ENCODE measurements at regions not wholly inside any gene's neighbourhood (a gene's known extent, or its start where the extent isn't known, plus 50 kb on each side); places are given as distances from the start of the nearest gene placed in this dataset.
"Not testable (repeated sequence)": the region's sequence is repeated elsewhere in the genome, so short reads cannot be mapped to it uniquely, and the experiment has no call there.

- H3K9me3 ChIP-seq (ENCODE audit: insufficient read depth, low read length, severe bottlenecking); H3K9ac ChIP-seq (ENCODE audit: low read depth, low read length); H3K27me3 ChIP-seq (ENCODE audit: insufficient read depth, low read length, poor library complexity); H3K79me2 ChIP-seq (ENCODE audit: insufficient read depth, low read length); H2AFZ ChIP-seq (ENCODE audit: low read depth, low read length); H3K4me1 ChIP-seq (ENCODE audit: insufficient read depth, low read length); H3K27ac ChIP-seq (ENCODE audit: low read length); H4K20me1 ChIP-seq (ENCODE audit: insufficient read depth, low read length); H3K4me3 ChIP-seq (ENCODE audit: low read depth in 1 of 2, low read length in 2 of 2); H3K36me3 ChIP-seq (ENCODE audit: insufficient read depth, low read length): not testable (repeated sequence)
- peak; percentile 56 for TF ChIP-seq CTCF (IDR thresholded peaks at IDR 0.05; ENCODE audit: borderline replicate concordance, extremely low read depth, low read length, poor library complexity, severe bottlenecking)
- ATAC-seq (ENCODE audit: insufficient read depth, low read depth): peak; percentile 99
- peak overlapping the region; percentile 21; the same call in 1 of the 2 replicates for H3K4me2 ChIP-seq (ENCODE audit: insufficient read depth, low read length)
- DNase-seq: peak; percentile 76
Measured at GRCh38 chr15:20192982-20193929, 348.3 kb downstream of the GOLGA6L6 start.

- not testable (repeated sequence) for H3K27me3 ChIP-seq (ENCODE audit: insufficient read depth, low read length, poor library complexity); H3K4me2 ChIP-seq (ENCODE audit: insufficient read depth, low read length); H3K36me3 ChIP-seq (ENCODE audit: insufficient read depth, low read length); H3K9ac ChIP-seq (ENCODE audit: low read depth, low read length); H3K4me3 ChIP-seq (ENCODE audit: low read depth in 1 of 2, low read length in 2 of 2); H3K9me3 ChIP-seq (ENCODE audit: insufficient read depth, low read length, severe bottlenecking); DNase-seq; H3K79me2 ChIP-seq (ENCODE audit: insufficient read depth, low read length); H4K20me1 ChIP-seq (ENCODE audit: insufficient read depth, low read length); H2AFZ ChIP-seq (ENCODE audit: low read depth, low read length); H3K27ac ChIP-seq (ENCODE audit: low read length); ATAC-seq (ENCODE audit: insufficient read depth, low read depth); H3K4me1 ChIP-seq (ENCODE audit: insufficient read depth, low read length)
Measured at GRCh38 chr15:20191508-20192125, 350.0 kb downstream of the GOLGA6L6 start.

- not testable (repeated sequence) for DNase-seq; H3K79me2 ChIP-seq (ENCODE audit: insufficient read depth, low read length); H3K9ac ChIP-seq (ENCODE audit: low read depth, low read length); H4K20me1 ChIP-seq (ENCODE audit: insufficient read depth, low read length); ATAC-seq (ENCODE audit: insufficient read depth, low read depth); H3K9me3 ChIP-seq (ENCODE audit: insufficient read depth, low read length, severe bottlenecking); H3K36me3 ChIP-seq (ENCODE audit: insufficient read depth, low read length); H3K4me1 ChIP-seq (ENCODE audit: insufficient read depth, low read length); H3K27ac ChIP-seq (ENCODE audit: low read length); H3K27me3 ChIP-seq (ENCODE audit: insufficient read depth, low read length, poor library complexity); H2AFZ ChIP-seq (ENCODE audit: low read depth, low read length); H3K4me3 ChIP-seq (ENCODE audit: low read depth in 1 of 2, low read length in 2 of 2); H3K4me2 ChIP-seq (ENCODE audit: insufficient read depth, low read length)
Measured at GRCh38 chr15:20188611-20189010, 353.0 kb downstream of the GOLGA6L6 start.

GRCh38 chr15:20187370-20188355 is 353.9 kb downstream of the GOLGA6L6 start:
- H3K27me3 ChIP-seq (ENCODE audit: insufficient read depth, low read length, poor library complexity); H3K79me2 ChIP-seq (ENCODE audit: insufficient read depth, low read length); ATAC-seq (ENCODE audit: insufficient read depth, low read depth); H2AFZ ChIP-seq (ENCODE audit: low read depth, low read length); H3K9ac ChIP-seq (ENCODE audit: low read depth, low read length); DNase-seq; H4K20me1 ChIP-seq (ENCODE audit: insufficient read depth, low read length); H3K4me3 ChIP-seq (ENCODE audit: low read depth in 1 of 2, low read length in 2 of 2); H3K4me2 ChIP-seq (ENCODE audit: insufficient read depth, low read length); H3K4me1 ChIP-seq (ENCODE audit: insufficient read depth, low read length); H3K36me3 ChIP-seq (ENCODE audit: insufficient read depth, low read length); H3K9me3 ChIP-seq (ENCODE audit: insufficient read depth, low read length, severe bottlenecking); H3K27ac ChIP-seq (ENCODE audit: low read length): not testable (repeated sequence)

- not testable (repeated sequence) for DNase-seq; H3K27me3 ChIP-seq (ENCODE audit: insufficient read depth, low read length, poor library complexity); H4K20me1 ChIP-seq (ENCODE audit: insufficient read depth, low read length); H3K9me3 ChIP-seq (ENCODE audit: insufficient read depth, low read length, severe bottlenecking); H3K27ac ChIP-seq (ENCODE audit: low read length); H3K4me2 ChIP-seq (ENCODE audit: insufficient read depth, low read length); ATAC-seq (ENCODE audit: insufficient read depth, low read depth); H3K4me3 ChIP-seq (ENCODE audit: low read depth in 1 of 2, low read length in 2 of 2); H2AFZ ChIP-seq (ENCODE audit: low read depth, low read length); H3K36me3 ChIP-seq (ENCODE audit: insufficient read depth, low read length); H3K79me2 ChIP-seq (ENCODE audit: insufficient read depth, low read length); H3K9ac ChIP-seq (ENCODE audit: low read depth, low read length); H3K4me1 ChIP-seq (ENCODE audit: insufficient read depth, low read length)
Measured at GRCh38 chr15:20184879-20185278, 356.7 kb downstream of the GOLGA6L6 start.

- not testable (repeated sequence) for H3K79me2 ChIP-seq (ENCODE audit: insufficient read depth, low read length); ATAC-seq (ENCODE audit: insufficient read depth, low read depth); H3K9me3 ChIP-seq (ENCODE audit: insufficient read depth, low read length, severe bottlenecking); H3K9ac ChIP-seq (ENCODE audit: low read depth, low read length); H3K27me3 ChIP-seq (ENCODE audit: insufficient read depth, low read length, poor library complexity); H3K4me3 ChIP-seq (ENCODE audit: low read depth in 1 of 2, low read length in 2 of 2); H4K20me1 ChIP-seq (ENCODE audit: insufficient read depth, low read length); H3K4me1 ChIP-seq (ENCODE audit: insufficient read depth, low read length); H3K4me2 ChIP-seq (ENCODE audit: insufficient read depth, low read length); DNase-seq; H3K27ac ChIP-seq (ENCODE audit: low read length); H3K36me3 ChIP-seq (ENCODE audit: insufficient read depth, low read length); H2AFZ ChIP-seq (ENCODE audit: low read depth, low read length)
Measured at GRCh38 chr15:20168221-20168620, 373.4 kb downstream of the GOLGA6L6 start.

GRCh38 chr15:20153528-20153927 is 388.1 kb downstream of the GOLGA6L6 start:
- H3K27ac ChIP-seq (ENCODE audit: low read length); H3K4me3 ChIP-seq (ENCODE audit: low read depth in 1 of 2, low read length in 2 of 2); H4K20me1 ChIP-seq (ENCODE audit: insufficient read depth, low read length); H3K9ac ChIP-seq (ENCODE audit: low read depth, low read length); H2AFZ ChIP-seq (ENCODE audit: low read depth, low read length); H3K36me3 ChIP-seq (ENCODE audit: insufficient read depth, low read length); H3K4me1 ChIP-seq (ENCODE audit: insufficient read depth, low read length); H3K9me3 ChIP-seq (ENCODE audit: insufficient read depth, low read length, severe bottlenecking); H3K79me2 ChIP-seq (ENCODE audit: insufficient read depth, low read length); ATAC-seq (ENCODE audit: insufficient read depth, low read depth); H3K4me2 ChIP-seq (ENCODE audit: insufficient read depth, low read length); DNase-seq; H3K27me3 ChIP-seq (ENCODE audit: insufficient read depth, low read length, poor library complexity): not testable (repeated sequence)

Measured in DND-41 (cell line).